Fibroblast of the aortic adventitia (primary cell): ENCODE measurements at regions not wholly inside any gene's neighbourhood (a gene's known extent, or its start where the extent isn't known, plus 50 kb on each side); places are given as distances from the start of the nearest gene placed in this dataset.
A peak's percentile ranks its signal among the peaks of the same experiment; 100 is the strongest.

ENCODE experiments used
- DNase-seq: peaks from one replicate; pipeline ENCODE4 v3.0.0-alpha.2; 2010; ENCODE audit warnings: low read depth
- H3K4me3 ChIP-seq: 2 replicates; pipeline ENCODE4 v1.5.1; 2011; ENCODE audit warnings: low read depth, mild to moderate bottlenecking, control low read depth, low read length, moderate library complexity
- CTCF ChIP-seq: IDR thresholded peaks from 2 replicates; pipeline ENCODE4 v1.5.1; 2011; ENCODE audit warnings: mild to moderate bottlenecking, low read length, control low read depth, inconsistent platforms; ENCODE audit not compliant: insufficient read depth

GRCh38 chr17:409308-409847, 56.8 kb upstream of the RPH3AL start:
- TF ChIP-seq CTCF, result no peak
- no peak for DNase-seq
- peak overlapping the region; percentile 64 for H3K4me3 ChIP-seq

GRCh38 chr17:404703-405102, 52.1 kb upstream of the RPH3AL start:
- H3K4me3 ChIP-seq, result no peak overlapping the region
- no peak for TF ChIP-seq CTCF
- no peak for DNase-seq
